NB4 (cell line): ENCODE measurements at regions not wholly inside any gene's neighbourhood (a gene's known extent, or its start where the extent isn't known, plus 50 kb on each side); places are given as distances from the start of the nearest gene placed in this dataset.

ENCODE experiments used
- CTCF ChIP-seq: IDR thresholded peaks from one replicate; pipeline ENCODE4 v1.5.1; 2012; ENCODE audit warnings: low read depth, low read length
- POLR2A ChIP-seq: IDR thresholded peaks from 2 replicates; pipeline ENCODE4 v1.6.1; 2011; ENCODE audit warnings: mild to moderate bottlenecking; ENCODE audit not compliant: insufficient read length; ENCODE audit errors: extremely low read depth

GRCh38 chr13:80126389-80127068 is 214.4 kb downstream of the SPRY2 start:
- TF ChIP-seq CTCF (no peak), POLR2A (no peak)
